ENCODE measurements at regions not wholly inside any gene's neighbourhood (a gene's known extent, or its start where the extent isn't known, plus 50 kb on each side); places are given as distances from the start of the nearest gene placed in this dataset.
A peak's percentile ranks its signal among the peaks of the same experiment; 100 is the strongest.

DNA sequence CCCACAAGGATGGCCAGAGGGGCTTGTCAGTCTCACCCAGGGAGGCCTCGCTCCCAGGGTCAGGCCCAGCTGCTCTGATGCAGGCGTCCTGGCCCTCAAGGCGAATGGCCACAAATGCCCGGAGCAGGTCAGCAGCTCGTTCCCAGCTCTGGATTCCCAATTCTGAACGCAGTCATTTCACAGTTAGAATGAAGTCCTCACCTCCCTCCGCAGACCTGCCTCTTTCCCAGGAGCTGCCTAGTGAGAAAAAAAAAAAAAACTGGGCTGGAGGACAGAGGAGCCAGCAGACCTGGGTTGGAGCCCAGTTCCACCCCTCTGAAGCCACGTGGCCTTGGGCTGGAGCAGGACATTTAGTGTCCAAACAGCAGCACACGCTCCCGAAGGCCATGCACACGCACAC, 62.2 kb upstream of the DIO3 start:
- intact Hi-C loops (cut with DNase I): no loop called here

DNA sequence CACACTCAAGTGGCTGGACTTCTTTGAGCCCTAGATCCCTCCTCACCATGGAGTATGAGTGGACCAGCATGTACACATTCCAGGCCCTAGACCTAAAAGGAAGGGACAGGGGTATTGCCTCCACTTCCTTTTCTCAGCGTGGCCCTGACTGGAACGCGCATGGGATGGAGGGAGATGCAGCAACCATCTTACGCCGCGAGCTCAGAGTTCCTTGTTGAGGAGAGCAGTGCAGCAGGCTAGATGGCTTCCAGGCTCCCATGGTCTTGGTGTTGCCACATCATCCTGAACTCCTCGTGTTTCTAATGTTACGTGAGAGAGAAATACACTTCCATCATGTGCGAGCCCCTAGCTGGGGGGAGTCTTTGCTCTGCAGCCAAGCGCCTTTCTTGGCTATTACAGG, 61.8 kb upstream of the DIO3 start:
- H3K27me3 ChIP-seq: peaks cover 0 to 36% of the 10 kb centered on the region in 2 donors
- H3K27ac ChIP-seq: no peak overlapping the region
- peak in 2 of 4 donors; percentile 11 to 44 for DNase-seq
- no peaks in the 10 kb centered on the region for H3K36me3 ChIP-seq
- no peak overlapping the region for H3K4me3 ChIP-seq
- ATAC-seq: no peak
- intact Hi-C loops (cut with DNase I): no loop called here
- H3K4me1 ChIP-seq: no peaks in the 10 kb centered on the region
- no peaks in the 10 kb centered on the region for H3K9me3 ChIP-seq
- no peak for TF ChIP-seq CTCF (IDR thresholded peaks at IDR 0.05)

More for the DNA sequence above, 62.2 kb upstream of the DIO3 start:
- ATAC-seq (no peak), DNase-seq (peak in 2 of 4 donors; percentile 12 to 49)
- Histone ChIP-seq H3K27me3 (peaks cover 0 to 36% of the 10 kb centered on the region in 2 donors), H3K4me3 (no peak overlapping the region), H3K9me3 (no peaks in the 10 kb centered on the region), H3K36me3 (no peaks in the 10 kb centered on the region), H3K4me1 (no peaks in the 10 kb centered on the region), H3K27ac (no peak overlapping the region)
- no peak for TF ChIP-seq CTCF (IDR thresholded peaks at IDR 0.05)

DNA sequence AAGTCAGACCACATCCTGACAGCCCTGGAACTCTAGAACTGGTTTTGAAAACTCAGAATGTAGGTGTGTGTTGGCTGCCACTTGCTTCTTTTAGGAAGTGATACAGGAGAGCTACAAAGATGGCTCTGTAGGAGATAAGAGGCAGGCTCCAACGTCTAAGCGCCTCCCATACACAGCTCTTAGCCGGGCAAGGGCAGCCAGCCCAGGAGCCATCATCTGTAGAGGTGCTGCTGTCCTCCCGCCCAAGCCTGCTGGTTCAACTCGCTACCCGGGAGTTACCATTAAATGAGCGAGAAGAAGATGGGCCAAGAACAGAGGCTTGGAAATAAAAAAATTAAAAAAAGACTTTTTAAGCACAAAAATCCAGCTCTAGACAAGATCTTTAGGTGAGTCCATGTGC, 61.2 kb upstream of the DIO3 start:
- H3K27me3 ChIP-seq: peaks cover 0 to 36% of the 10 kb centered on the region in 2 donors
- no peak overlapping the region for H3K4me3 ChIP-seq
- H3K36me3 ChIP-seq: no peaks in the 10 kb centered on the region
- no peaks in the 10 kb centered on the region for H3K9me3 ChIP-seq
- intact Hi-C loops (cut with DNase I): no loop called here
- ATAC-seq: no peak
- peak in 1 of 4 donors; percentile 33 for DNase-seq
- no peak overlapping the region for H3K27ac ChIP-seq
- TF ChIP-seq CTCF (IDR thresholded peaks at IDR 0.05): no peak
- H3K4me1 ChIP-seq: no peaks in the 10 kb centered on the region

DNA sequence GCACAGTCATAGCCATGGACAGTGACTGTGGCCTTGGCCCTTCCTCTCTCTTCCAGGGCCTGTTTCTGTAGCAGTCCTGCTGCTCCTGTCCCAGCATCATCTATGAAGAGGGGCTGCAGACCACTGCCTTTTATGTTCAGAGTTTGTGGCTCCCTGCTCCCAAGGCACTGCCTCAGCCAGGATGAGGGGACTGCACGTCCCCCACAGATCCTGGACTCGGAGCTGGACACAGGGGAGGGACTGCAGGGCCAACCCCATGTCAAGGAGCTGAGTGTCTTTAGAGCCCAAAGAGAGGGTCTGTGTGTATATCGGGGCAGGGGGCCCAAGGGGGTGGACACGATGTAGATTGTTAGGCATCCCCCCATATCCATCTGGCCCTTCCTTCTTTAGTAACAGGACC, 60.6 kb upstream of the DIO3 start:
- Histone ChIP-seq H3K27me3 (peaks cover 0 to 36% of the 10 kb centered on the region in 2 donors), H3K9me3 (no peaks in the 10 kb centered on the region), H3K4me3 (no peak overlapping the region), H3K4me1 (no peaks in the 10 kb centered on the region), H3K27ac (no peak overlapping the region), H3K36me3 (no peaks in the 10 kb centered on the region)
- TF ChIP-seq CTCF (IDR thresholded peaks at IDR 0.05): no peak
- peak in 2 of 4 donors; percentile 19 to 23 for DNase-seq
- ATAC-seq: no peak
- intact Hi-C loops (cut with DNase I): no loop called here

DNA sequence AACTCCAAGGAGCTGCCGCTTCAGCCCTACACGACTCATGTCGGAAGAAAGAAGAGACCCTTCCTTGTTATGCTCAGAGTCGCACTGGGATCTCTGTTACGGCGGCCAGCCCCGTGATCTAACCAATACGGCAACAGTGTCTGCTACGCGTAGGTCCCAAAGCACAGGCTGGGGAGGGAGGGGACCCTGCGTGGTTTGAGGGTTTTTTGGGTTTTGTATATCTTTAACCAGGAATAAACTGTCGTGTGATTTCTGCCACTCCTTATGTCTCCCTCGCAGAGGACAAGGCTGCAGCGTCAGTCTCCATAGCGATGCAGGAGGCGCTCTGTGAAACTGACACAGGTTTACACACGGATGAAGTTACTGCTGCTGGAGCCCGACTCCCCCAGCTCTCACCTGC, 60.0 kb upstream of the DIO3 start:
- H3K4me1 ChIP-seq: no peaks in the 10 kb centered on the region
- H3K27ac ChIP-seq: no peak overlapping the region
- no peaks in the 10 kb centered on the region for H3K9me3 ChIP-seq
- no peaks in the 10 kb centered on the region for H3K36me3 ChIP-seq
- no peak overlapping the region for H3K4me3 ChIP-seq
- peaks cover 0 to 33% of the 10 kb centered on the region in 2 donors for H3K27me3 ChIP-seq
- peak in 2 of 4 donors; percentile 8 to 39 for DNase-seq
- no peak for TF ChIP-seq CTCF (IDR thresholded peaks at IDR 0.05)
- intact Hi-C loops (cut with DNase I): no loop called here
- ATAC-seq: no peak

Measured in left lung (tissue), 4 donors.